NK-92 treated with Interleukin-12 subunit alpha and Interleukin-12 subunit beta, amount 100 ng/mL, for 24 hours (cell line): ENCODE measurements at regions not wholly inside any gene's neighbourhood (a gene's known extent, or its start where the extent isn't known, plus 50 kb on each side); places are given as distances from the start of the nearest gene placed in this dataset.

Experiments
- DNase-seq: peaks from one replicate; lab custom pipeline; 2025; lab: John Stamatoyannopoulos, UW

DNA sequence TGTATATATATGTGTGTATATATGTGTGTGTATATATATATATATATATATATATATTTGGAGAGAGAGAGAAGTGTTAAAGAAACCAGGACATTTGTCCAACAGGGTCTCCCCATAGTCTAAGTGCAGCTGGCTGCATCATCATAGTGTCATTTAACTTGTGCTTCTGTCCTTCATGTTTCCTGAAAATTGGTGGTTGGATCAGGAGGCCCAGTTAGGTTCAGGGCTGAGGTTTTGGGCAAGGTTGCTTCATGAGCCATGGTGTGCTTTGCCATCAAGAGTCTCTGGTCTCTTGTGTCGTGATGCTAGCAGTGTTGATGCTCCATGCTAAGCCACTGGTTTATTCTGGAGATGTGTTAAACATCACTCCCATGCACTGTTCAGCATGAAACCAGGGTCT lies 85.3 kb downstream of the C16orf95 start:
- DNase-seq: no peak

DNA sequence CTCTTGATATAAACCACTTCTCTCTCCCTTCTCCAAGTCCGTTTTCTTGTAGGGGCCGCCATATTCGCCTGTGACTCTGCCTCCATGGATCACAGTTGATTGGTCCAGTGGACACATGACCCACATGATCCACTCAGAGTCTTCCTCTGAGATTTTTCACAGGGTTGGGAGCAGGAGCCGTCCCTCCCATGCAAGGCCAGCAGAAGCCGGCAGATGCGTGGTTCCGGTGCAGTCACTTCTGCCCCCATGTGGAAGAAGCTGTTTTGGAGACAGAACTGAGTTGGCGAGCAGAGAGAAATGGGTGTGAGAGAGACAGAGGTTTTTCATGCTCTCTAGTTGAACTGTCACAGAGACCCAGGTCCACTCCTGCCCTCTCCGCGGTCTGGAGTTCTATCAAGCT lies 83.3 kb downstream of the C16orf95 start:
- no peak for DNase-seq

DNA sequence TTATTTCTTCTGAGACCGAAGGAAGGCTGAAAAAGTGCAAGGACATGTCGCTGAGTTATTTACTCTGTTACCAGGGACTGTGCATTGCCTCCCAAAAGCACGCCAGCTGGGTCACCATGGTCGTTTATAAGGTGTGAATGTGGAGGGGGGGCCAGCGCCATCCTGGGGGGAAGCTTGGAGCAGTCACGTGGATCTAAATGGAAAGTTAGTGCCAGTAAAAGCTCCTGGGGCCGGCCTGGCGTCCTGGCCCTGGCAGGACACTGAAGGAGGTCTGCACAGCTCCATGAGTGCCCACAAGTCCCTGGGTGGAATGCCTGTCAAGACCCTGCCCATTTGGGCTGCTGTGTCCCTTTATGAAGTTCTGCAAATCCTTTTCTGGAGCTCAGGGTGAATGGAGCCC lies 82.6 kb downstream of the C16orf95 start:
- DNase-seq: no peak

DNA sequence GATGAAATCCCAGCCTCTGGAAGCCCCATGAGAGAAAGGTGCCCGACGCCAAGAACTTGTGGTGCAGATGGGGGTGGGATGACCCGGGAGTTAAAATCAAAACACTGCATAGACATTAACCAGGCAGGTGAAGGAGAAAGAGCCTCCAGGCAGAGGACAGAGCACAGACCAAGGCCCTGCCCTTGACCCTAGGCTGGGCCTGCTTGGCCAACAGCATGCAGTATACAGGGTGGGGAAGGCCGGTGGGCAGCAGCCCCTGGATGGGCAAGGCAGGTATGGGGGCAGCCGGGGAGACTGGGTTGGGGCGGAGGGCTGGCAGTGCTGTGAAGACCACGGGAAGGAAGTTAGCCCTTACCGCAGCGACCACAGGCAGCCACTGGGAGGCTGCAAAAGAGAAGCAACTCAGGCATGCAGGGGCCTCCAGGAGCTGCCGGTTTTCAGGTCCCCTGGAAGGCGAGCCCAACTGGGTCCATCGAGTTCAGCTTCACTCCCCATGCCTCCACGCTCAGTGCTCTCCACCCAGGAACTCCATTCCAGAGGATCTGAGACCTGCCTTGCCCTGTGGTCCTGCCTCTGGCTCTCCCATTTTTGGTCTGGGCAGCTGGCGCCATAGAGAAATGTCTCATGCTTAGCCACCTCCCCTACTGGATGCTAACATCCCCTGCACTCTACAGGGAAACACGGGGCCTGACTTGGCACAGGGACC lies 81.2 kb downstream of the C16orf95 start:
- no peak for DNase-seq

DNA sequence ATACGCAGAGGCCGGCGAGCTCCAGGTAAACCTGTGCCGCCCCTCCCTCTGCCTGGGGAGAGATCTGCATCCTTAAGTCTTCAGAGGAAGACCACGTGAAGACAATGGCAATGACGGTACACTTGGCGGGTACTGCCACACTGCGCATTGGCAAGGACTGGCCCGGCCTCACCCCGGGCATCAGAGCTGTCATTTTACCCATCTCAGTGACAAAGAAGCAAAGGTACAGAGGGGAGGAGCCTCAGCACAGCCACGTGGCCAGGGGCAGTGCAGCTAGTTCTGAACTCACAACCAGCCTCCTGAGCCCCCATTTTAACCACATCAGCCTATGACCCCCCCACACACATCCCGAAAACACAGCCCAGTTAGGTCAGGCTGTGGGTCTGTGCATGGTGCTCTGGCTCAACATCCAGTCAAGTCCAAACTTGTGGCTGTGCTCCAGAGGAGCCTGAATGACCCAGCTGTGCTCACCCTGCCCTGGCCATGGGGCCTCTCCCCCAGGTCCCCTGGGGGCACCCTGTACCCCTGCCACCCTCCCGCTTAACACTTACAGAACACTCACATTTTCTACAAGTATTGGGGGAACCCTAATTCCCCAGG lies 80.6 kb downstream of the C16orf95 start:
- no peak for DNase-seq

DNA sequence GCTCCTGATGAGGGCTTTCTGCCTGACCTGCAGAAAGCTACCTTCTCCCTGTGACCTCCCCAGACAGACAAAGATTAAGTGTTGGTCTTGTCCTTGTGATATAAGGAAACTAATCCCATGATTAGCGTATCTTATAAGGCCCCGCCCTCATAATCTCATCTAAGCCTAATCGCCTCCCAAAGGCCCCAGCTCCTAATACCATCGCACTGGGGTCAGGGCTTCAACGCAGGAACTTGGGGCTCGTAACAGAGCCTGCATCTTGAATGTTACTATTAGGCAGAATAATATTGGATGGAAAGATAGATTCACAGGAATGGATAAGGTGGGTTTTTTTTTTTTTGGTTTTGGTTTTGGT lies 78.9 kb downstream of the C16orf95 start:
- no peak for DNase-seq

DNA sequence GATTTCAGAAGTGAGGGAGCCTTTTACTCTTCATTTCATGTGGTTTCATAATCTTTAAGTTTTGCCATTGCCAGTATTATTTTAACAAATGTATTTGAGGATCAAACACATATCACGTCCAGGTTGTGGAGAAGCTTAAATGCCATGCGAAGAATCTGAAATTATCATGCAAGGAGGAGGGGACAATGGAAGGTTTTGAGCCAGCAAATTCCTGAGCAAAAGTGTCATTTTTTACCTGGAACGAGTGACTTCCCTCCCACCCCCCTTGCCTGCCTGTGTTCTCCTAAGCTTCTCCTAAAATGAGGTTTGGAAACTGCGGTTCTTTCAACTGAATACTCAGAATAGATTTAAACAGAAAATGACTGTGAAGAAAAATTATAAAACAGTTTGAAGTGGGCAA lies 77.6 kb downstream of the C16orf95 start:
- no peak for DNase-seq

DNA sequence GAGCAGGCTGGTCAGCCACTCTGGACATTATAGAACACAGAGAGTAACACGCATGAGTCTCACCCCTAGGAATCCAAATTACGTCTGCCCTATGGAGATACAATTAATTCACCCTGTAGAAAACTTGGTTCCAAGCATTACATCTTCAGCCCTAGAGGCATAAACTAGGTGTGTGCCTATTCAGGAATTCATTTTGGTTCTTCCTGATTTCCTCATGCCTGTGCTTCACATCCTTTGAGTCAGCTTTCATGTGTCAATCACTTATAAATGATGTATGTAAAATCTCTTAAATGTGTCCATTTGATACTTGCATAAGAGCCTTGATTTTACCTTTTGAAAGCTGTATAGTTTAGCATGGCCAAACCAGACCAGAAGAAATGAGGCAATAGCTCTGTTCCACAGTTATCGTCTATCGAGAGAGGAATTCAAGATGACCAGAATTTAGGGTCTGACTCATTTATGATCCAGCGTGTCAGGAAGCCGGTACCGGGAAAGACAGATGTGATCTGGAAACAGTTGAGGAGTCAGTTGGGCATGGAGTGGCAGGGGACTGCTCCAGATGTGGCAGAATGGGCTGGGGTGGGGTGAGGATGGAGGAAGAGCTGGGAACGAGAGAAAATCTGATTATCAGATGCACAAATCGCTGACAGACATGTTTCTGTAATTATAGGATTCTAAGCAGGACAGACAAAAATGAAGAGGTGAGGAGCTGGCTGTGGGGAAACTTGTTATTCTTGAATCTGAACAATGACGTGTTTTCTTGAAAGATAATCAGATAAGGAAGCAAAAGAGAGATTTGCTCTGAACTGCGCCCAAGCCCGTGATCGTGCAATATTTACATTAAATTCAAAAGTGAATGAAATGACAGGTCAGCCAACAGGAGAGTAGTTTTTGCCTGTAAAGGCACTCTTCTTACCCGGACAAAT lies 76.7 kb downstream of the C16orf95 start:
- DNase-seq: no peak

DNA sequence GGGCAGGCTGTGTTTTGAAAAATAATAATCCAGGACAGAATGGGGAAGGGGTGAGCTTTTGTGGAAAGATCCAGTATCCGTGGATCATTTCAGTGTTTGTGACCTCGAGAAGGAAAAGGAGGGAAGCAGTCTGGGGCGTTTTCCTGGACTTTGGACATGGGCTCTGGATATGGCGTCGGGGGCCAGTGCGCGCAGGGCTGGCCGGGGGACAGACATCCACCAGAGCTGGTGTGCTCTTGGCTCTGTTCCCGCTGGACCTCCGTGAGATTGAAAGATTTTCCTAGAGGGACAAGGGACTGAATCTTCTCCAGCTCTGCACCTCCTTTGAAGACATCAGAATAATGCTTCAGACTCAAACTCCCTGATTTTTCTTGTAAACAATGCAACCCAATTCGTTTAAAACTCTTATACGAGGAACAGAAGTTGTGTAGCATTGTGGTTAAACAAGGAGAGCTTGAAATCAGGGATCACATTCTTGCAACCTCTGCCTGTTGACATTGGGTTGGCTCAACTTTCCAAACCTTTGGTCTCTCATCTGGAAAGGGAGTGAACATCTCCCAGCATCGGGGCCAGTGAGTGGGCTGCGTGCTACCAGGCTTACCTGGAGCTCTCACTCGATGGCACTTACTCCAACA lies 75.9 kb downstream of the C16orf95 start:
- DNase-seq: no peak

DNA sequence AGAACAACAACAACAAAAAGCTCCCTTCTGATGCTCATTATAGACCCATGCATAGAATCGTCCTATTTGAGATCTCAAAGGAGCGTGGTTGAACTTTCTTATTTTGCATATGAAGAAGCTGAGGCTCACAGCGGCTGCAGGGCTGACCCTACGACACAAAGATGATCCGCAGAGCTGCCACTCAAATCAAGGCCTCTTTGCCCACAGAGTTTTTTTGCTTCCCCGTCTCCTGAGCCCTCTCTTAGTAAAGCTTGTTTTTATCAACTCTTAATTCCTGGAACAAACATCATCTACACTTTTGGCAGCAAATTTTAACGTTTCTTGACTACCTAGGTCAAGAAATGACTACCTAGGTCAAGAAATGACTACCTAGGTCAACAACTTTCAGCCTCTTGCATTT lies 73.7 kb downstream of the C16orf95 start:
- DNase-seq: no peak

DNA sequence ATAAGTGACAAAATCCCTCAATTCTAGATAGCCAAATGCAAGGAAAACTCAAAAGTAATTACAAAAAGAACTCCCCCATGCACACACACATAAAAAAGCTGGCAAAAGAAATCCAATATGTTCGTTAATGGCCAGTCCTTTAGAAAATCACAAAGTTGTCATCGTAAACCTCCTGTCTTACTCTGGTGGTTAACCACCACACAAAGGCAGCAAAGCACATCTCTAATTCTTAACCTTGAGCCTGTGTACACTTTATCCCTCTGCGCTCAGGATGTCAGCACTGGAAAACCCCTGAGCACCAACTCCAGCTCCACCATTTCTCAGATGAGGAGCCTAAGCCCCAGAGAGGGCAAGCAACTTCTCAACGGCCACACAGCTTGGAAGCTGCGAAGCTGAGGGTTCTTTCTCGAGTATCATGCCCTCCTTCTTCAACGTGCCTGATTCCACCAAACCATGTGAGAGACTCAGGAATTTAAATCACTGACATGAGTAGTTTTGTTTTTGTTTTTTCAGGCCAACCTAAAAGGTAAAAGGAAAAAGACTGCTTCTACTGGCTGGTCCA lies 72.5 kb downstream of the C16orf95 start:
- no peak for DNase-seq

DNA sequence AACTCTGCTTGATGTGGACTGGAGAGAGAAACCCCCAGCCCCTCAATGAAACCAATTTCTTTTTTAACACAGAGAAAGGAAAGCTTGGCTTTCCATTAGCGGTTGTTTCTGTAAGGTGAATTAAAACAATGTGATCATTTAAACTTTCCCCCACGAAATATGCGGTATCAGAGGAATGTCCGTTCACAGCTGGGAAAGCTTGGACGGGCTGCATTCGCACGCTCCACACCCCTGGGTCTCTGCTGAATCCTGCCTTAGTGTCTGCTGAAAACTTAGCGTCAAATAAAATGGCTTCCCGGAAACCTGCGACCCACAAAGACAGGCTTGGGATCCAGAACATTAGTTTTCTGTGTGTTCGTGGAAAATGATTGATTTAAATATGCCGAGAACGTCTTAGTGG lies 71.7 kb downstream of the C16orf95 start:
- DNase-seq: no peak

DNA sequence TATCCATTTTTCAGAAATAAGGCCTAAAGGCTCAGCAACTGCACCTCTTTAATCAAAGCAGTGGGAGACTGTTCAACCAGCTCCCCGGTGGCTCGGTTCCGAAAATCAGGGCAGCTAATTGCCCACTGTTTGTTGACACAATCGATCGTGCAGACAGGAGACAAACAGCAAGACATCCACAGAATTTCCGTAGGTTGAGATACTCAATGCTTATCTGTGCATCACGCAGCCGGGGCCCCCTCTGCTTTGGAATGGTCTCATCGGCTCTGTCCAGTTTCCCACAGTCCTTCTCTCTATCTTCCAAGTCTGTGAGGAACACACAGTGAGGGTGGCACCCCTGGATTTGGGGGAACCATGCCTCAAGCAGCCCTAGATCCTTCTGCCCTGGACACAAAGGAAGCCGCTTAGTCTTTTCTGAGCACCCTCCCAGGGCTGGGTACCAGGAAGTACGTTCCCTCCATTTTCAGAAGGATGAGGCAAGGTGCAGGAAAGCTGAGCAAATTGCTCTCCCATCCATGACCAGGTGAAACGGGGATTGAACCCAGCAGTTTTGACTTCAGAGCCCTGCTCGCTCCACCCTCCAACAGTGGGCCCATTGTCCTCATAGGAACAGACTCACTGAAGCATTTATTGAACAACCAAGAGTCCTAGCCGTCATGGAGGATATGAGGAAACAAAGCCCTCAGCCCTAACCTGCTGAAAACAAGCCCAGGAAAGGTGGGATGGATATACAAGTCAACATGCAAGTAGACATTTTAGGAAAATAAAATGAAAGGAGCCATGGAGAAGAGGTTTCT lies 70.7 kb downstream of the C16orf95 start:
- DNase-seq: no peak

DNA sequence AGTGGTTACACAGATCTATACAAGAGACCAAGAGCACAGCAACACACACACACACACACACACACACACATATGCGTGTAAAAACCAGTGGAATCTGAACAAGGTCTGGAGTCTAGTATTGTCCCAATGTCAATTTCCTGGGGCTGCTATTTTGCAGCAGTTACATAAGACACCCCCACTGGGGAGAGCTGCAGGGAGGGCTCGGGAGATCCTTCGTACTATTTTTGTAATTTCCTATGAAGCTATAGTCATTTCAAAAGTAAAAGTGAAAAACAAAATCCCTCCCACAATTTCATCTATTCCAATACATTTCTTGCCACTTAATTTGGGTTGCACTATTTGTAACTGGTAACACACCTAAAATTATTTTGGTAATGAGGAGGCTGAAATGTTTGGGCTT lies 68.5 kb downstream of the C16orf95 start:
- no peak for DNase-seq

DNA sequence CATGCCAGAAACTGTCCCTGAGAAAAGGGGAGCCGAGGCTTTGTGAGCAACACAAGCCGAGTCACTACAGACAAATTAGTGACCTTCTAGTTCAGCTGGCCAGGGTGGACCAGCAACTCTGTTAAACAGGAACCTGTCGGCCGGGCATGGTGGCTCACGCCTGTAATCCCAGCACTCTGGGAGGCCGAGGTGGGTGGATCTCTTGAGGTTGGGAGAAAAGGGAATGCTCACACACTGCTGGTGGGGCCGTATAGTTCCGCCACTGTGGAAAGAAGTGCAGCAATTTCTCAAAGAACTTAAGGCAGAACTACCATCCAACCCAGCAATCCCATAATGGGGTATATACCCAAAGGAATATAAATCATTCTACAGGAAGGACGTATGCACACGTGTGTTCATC lies 67.8 kb downstream of the C16orf95 start:
- DNase-seq: no peak

DNA sequence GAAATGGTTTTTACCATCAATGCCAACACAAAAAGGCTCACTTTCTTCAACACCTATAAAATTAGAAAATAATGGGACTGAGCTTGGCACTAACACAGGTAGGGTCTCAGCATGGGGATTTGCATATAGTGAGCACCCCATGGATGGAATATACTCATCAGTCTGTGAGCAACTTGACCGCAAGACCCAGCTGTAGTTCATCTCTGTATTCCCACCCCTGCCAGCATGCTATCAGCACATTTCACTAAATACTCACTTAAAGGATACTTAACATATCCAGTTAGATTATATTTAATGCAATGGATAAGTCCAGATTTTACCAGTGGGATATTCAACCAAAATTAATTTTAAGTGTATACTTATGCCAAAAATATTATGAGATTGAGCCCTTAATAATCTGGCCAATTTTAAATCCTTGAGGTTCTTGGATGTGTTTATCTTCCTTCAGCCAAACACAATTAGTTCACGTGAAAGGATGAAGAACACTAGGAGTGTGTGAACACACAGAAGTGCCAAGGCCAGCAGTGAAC lies 66.7 kb downstream of the C16orf95 start:
- DNase-seq: no peak

DNA sequence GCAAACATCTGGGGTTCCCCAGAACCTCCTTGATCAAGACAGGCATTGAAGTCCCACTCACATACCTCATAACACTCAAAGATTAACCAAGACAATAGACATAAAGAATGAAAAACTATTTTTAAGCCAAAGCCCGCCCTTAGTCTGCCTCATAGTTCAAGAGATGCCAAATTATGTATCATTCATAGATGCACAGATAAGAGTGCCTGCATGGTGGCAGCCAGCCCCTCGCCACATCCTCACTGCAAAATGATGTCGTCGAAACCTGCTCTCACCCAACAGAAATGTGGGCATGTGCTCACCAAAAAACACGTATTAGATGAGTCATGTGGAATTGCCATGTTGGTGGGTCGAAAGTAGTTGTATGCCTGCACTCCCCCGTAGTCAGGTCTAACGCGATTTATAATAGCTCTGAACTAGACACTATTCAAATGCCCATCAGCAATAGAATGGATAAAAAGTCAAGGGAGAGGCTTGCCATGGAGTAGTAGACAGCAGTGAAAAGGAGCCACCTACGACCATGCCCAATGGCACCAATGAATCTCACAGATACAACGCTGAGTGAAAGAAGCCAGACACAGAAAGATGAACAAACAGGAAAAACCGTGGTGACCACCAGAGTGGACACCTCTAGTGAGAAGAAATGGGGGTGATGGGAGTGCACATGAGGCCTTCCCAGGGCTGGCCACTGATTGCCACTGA lies 64.8 kb downstream of the C16orf95 start:
- DNase-seq: no peak
